GM23248 (cell line): ENCODE measurements at regions not wholly inside any gene's neighbourhood (a gene's known extent, or its start where the extent isn't known, plus 50 kb on each side); places are given as distances from the start of the nearest gene placed in this dataset.

Experiments
- DNase-seq: peaks from one replicate; pipeline ENCODE4 v3.0.0-alpha.2; 2015
- H2AFZ ChIP-seq: fragments of 200-600 bp; sonication (generic); 2 replicates; pipeline ENCODE4 v1.6.1; 2016; ENCODE audit warnings: antibody characterized with exemption
- H3F3A ChIP-seq: fragments of 200-600 bp; sonication (generic); 2 replicates; pipeline ENCODE4 v1.6.1; 2016; ENCODE audit warnings: mild to moderate bottlenecking, antibody characterized with exemption, mixed run types; ENCODE audit not compliant: insufficient read depth
- H3K27ac ChIP-seq: fragments of 200-600 bp; sonication (generic); 2 replicates; pipeline ENCODE4 v1.5.1; 2016; ENCODE audit warnings: mild to moderate bottlenecking
- H3K27me3 ChIP-seq: fragments of 200-600 bp; sonication (generic); replicated peaks from 2 replicates; pipeline ENCODE4 v1.6.1; 2016; ENCODE audit warnings: mild to moderate bottlenecking; ENCODE audit not compliant: insufficient read depth
- H3K36me3 ChIP-seq: fragments of 200-600 bp; sonication (generic); 2 replicates; pipeline ENCODE4 v1.6.1; 2016; ENCODE audit warnings: low read depth, mild to moderate bottlenecking
- H3K4me1 ChIP-seq: fragments of 200-600 bp; sonication (generic); 2 replicates; pipeline ENCODE4 v1.6.1; 2016; ENCODE audit warnings: mild to moderate bottlenecking; ENCODE audit not compliant: insufficient read depth
- H3K4me2 ChIP-seq: fragments of 200-600 bp; sonication (generic); one replicate; pipeline ENCODE4 v1.6.1; 2016; ENCODE audit warnings: mild to moderate bottlenecking; ENCODE audit not compliant: unreplicated experiment
- H3K4me3 ChIP-seq: fragments of 200-600 bp; sonication (generic); 2 replicates; pipeline ENCODE4 v1.5.1; 2016; ENCODE audit warnings: mild to moderate bottlenecking
- H3K79me2 ChIP-seq: fragments of 200-600 bp; sonication (generic); 2 replicates; pipeline ENCODE4 v1.6.1; 2016; ENCODE audit warnings: mild to moderate bottlenecking; ENCODE audit not compliant: insufficient read depth
- H3K9ac ChIP-seq: fragments of 200-600 bp; sonication (generic); 2 replicates; pipeline ENCODE4 v1.6.1; 2016; ENCODE audit warnings: mild to moderate bottlenecking
- H3K9me2 ChIP-seq: fragments of 200-600 bp; sonication (generic); 2 replicates; pipeline ENCODE4 v1.6.1; 2016; ENCODE audit warnings: mixed run types, mild to moderate bottlenecking, moderate library complexity; ENCODE audit not compliant: insufficient read depth
- H3K9me3 ChIP-seq: fragments of 200-600 bp; sonication (generic); one replicate; pipeline ENCODE4 v1.6.1; 2017; ENCODE audit warnings: low read depth
- H4K20me1 ChIP-seq: fragments of 200-600 bp; sonication (generic); 2 replicates; pipeline ENCODE4 v1.6.0; 2016; ENCODE audit not compliant: insufficient read depth
- EZH2 ChIP-seq: fragments of 200-600 bp; sonication (generic); IDR thresholded peaks from 2 replicates; pipeline ENCODE4 v1.6.1; 2018; ENCODE audit warnings: antibody characterized with exemption, mild to moderate bottlenecking; ENCODE audit not compliant: insufficient read depth, poor library complexity, severe bottlenecking
- EZH2phosphoT487 ChIP-seq: fragments of 200-600 bp; sonication (generic); IDR thresholded peaks from 2 replicates; pipeline ENCODE4 v1.6.1; 2018; ENCODE audit warnings: antibody characterized with exemption, moderate library complexity, mild to moderate bottlenecking, low read depth; ENCODE audit not compliant: insufficient read depth
- WGBS, 2 experiments: methylation state at CpG; one replicate each; pipeline ENCODE4 v1.1.6; 2015 to 2017; ENCODE audit warnings: low lambda C conversion rate in 2 of 2, low coverage in 1 of 2; ENCODE audit errors: missing lambda C conversion rate in 2 of 2; 5-methylcytosine and 5-hydroxymethylcytosine counted together
- in situ Hi-C: fragments of 300-500 bp; cut with MboI; formaldehyde crosslinking; loops from 2 replicates; pipeline ENCODE4 v1.15.0; 2020

DNA sequence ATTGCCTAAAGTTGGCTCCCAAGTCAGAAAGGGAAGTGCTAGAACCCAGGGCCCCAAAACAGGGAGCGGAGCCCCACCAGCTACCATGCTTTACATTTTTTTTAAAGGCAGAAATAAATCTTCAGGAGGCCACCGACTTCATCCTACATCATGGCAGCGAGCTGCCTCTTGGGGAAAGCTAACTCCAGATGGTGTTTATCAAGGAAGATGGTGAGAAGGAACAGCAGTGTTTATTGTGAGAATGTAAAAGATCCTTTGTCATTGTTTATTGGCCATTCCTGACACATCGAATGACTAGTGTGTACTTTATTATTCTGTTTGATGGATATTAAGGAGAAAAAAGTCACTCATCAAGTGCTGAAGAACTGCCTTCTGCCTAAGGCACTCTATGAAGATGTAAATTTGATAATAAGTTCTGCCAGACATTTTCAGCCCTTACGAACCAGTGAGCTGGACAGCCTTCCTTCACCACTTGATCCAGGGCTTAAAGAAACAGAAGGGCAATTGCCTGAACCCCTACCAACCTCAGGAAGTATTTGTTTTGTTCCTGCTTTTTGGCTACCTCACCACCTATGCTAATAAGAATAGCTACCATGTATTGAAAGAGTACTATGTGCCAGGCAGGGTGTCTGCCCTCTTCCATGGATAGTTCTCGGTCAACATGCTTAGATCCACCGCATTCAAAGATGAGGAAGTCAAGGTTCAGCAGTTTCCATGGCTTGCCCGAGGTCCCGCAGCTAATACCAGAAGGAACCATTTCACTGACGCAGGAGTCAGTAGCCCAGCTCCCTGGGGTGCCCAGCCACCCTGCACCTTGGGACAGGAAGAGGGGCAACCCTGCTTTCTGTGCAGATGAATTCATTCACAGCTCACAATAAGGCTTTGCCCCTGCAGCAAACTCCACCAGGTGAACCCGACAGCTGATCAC is 194.7 kb upstream of the RREB1 start:
- no peak for TF ChIP-seq EZH2
- no peak for TF ChIP-seq EZH2phosphoT487

DNA sequence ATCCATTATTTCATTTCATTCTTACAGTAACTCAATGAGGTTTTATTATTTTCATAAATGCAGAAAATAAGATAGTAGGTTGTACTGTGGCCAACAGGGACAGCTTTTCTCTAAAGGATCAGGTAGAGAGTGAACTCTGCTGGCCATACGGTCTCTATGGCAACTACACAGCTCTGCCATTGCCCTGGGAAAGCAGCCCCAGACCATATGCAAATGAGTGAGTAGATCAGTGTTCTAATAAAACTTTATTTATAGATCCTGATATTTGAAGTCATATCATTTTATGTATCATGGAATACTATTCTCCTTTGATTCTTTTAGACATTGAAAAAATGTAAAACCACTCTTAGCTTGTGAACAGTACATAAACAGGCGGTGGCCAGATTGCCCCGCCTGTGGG is 192.5 kb upstream of the RREB1 start:
- Histone ChIP-seq H3K4me1 (peaks cover 8% of the 10 kb centered on the region), H3K27ac (no peak overlapping the region), H2AFZ (peak overlapping the region; percentile 75), H3K27me3 (no peaks in the 10 kb centered on the region), H4K20me1 (no peaks in the 10 kb centered on the region), H3K79me2 (no peaks in the 10 kb centered on the region), H3F3A (no peaks in the 10 kb centered on the region), H3K36me3 (no peaks in the 10 kb centered on the region), H3K9ac (no peak overlapping the region), H3K4me3 (no peak overlapping the region), H3K4me2 (peak overlapping the region; percentile 68), H3K9me2 (no peaks in the 10 kb centered on the region), H3K9me3 (no peaks in the 10 kb centered on the region)
- no peak for TF ChIP-seq EZH2phosphoT487
- TF ChIP-seq EZH2: no peak
- DNase-seq: no peak
- in situ Hi-C loops: no loop called here
- WGBS, 2 experiments: 76 to 79% methylated on average over 3 of the region's 3 CpGs

More for the DNA sequence above, 194.7 kb upstream of the RREB1 start:
- Histone ChIP-seq H3K36me3 (no peaks in the 10 kb centered on the region), H3K4me3 (no peak overlapping the region), H2AFZ (no peak overlapping the region), H3K4me1 (peaks cover 8% of the 10 kb centered on the region), H3K4me2 (no peak overlapping the region), H3K79me2 (no peaks in the 10 kb centered on the region), H3F3A (no peaks in the 10 kb centered on the region), H3K9me2 (no peaks in the 10 kb centered on the region), H3K27me3 (no peaks in the 10 kb centered on the region), H4K20me1 (no peaks in the 10 kb centered on the region), H3K27ac (no peak overlapping the region), H3K9me3 (no peaks in the 10 kb centered on the region), H3K9ac (no peak overlapping the region)
- no peak for DNase-seq
- in situ Hi-C loops: no loop called here
- 71% methylated on average over 11 of the region's 11 CpGs for WGBS, 2 experiments

DNA sequence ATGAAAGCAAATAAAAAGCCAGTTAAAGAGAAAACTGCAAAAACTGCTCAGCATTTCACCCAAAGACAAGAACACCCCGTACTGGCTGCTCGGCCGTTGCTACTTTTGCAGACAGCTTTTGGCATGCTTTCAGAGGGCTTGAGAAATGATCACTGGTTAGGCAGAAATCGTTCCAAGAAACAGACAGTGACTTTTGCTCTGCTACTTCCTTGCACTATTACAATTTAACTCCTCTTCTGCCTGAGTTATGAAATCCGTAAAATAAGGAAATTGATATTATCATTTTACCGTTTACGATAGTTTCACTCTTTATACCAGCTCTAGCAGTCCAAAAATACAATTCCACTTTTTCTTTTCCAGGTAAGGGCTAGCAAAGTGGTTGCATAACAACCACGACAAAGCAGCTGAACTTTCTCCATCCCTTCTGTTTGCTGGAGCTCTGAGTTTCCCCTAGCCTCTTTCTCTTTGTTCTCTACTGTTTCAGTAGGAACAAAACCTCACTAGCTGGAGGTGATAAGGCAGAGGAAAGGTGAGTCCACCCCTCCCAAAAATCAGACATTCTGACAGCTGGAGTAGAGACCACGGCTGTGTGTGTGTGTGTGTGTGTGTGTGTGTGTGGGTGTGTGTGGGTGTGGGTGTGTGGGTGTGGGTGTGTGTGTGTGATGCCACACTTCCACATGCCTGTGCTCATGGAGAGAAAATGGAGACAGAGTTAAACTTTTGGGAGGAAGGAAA is 191.8 kb upstream of the RREB1 start:
- H3K4me1 ChIP-seq: peaks cover 8% of the 10 kb centered on the region
- H3F3A ChIP-seq: no peaks in the 10 kb centered on the region
- no peaks in the 10 kb centered on the region for H3K79me2 ChIP-seq
- no peaks in the 10 kb centered on the region for H3K9me2 ChIP-seq
- H3K4me2 ChIP-seq: peak overlapping the region; percentile 68
- peak overlapping the region; percentile 29; the same call in 1 of the 2 replicates for H3K9ac ChIP-seq
- no peak overlapping the region for H3K27ac ChIP-seq
- no peaks in the 10 kb centered on the region for H3K36me3 ChIP-seq
- H4K20me1 ChIP-seq: no peaks in the 10 kb centered on the region
- WGBS, 2 experiments: 4% methylated on average over 9 of the region's 9 CpGs
- DNase-seq: peak; percentile 70
- TF ChIP-seq EZH2 (no peak), EZH2phosphoT487 (no peak)
- H3K27me3 ChIP-seq: no peaks in the 10 kb centered on the region
- in situ Hi-C loops: no loop called here
- peak overlapping the region; percentile 75 for H2AFZ ChIP-seq
- H3K9me3 ChIP-seq: no peaks in the 10 kb centered on the region
- peak overlapping the region; percentile 57 for H3K4me3 ChIP-seq

GRCh38 chr6:6916598-6916997 is 191.2 kb upstream of the RREB1 start:
- peaks cover 8% of the 10 kb centered on the region for H3K4me1 ChIP-seq
- no peak overlapping the region for H3K27ac ChIP-seq
- no peaks in the 10 kb centered on the region for H3K36me3 ChIP-seq
- H3K9me3 ChIP-seq: no peaks in the 10 kb centered on the region
- H3K79me2 ChIP-seq: no peaks in the 10 kb centered on the region
- no peaks in the 10 kb centered on the region; the same call in 1 of the 2 replicates for H3K27me3 ChIP-seq
- peak; percentile 51 for DNase-seq
- H3K9me2 ChIP-seq: no peaks in the 10 kb centered on the region
- no peak overlapping the region for H2AFZ ChIP-seq
- H3F3A ChIP-seq: no peaks in the 10 kb centered on the region
- 32 to 33% methylated on average over 6 of the region's 6 CpGs for WGBS, 2 experiments
- no peak overlapping the region for H3K4me3 ChIP-seq
- H4K20me1 ChIP-seq: no peaks in the 10 kb centered on the region
- H3K4me2 ChIP-seq: peak overlapping the region; percentile 68
- in situ Hi-C loops: no loop called here
- H3K9ac ChIP-seq: no peak overlapping the region
- no peak for TF ChIP-seq EZH2phosphoT487
- no peak for TF ChIP-seq EZH2
